ENCODE measurements at regions not wholly inside any gene's neighbourhood (a gene's known extent, or its start where the extent isn't known, plus 50 kb on each side); places are given as distances from the start of the nearest gene placed in this dataset.
A peak's percentile ranks its signal among the peaks of the same experiment; 100 is the strongest.
"Not testable (repeated sequence)": the region's sequence is repeated elsewhere in the genome, so short reads cannot be mapped to it uniquely, and the experiment has no call there.

- no peak for DNase-seq (ENCODE audit: low read depth in 2 of 2)
These were observed 82.9 kb downstream of the ZNF737 start for GRCh38 chr19:20482721-20483120.

- DNase-seq (ENCODE audit: low read depth in 2 of 2): no peak
These were observed 83.8 kb downstream of the ZNF737 start for GRCh38 chr19:20481736-20482135.

GRCh38 chr19:20479483-20479882 lies 86.1 kb downstream of the ZNF737 start:
- DNase-seq (ENCODE audit: low read depth in 2 of 2): no peak

DNA sequence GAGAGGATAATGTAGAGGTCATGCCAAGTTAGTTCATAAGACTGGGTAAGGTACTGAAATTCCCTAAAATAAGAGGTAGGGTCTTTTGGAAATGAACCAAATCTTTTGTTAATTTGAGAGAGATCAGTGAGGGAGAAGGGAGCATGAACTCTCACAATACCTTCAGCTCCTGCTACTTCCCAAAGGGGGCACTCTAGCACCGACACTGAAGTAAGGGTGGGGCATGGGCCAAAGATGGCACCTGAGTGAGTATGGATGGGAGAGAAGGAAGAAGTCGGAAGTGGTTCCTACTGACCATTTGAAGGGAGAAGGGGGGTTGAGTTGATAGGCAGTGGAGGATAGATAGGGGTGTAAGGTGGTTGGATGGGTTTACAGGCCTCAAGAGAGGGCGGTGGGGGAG lies 86.6 kb downstream of the ZNF737 start:
- DNase-seq (ENCODE audit: low read depth in 2 of 2): no peak

DNA sequence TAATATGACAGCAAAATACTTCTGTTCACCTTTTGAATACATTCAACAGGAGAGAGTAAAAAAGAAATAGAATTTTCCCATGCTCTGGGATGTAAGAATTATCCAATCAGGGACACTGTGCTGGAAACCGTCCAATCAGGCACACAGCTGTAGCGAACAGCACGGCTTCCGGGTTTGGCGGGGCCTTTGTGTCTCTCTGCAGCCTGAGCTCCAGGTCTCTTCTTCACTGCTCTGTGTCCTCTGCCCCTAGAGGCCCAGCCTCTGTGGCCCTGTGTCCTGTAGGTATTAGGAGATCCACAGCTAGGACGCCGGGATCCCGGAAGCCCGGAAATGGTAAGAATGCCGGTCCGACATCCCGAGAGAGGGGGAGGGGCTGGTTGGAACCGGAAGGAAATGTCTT lies 92.7 kb downstream of the ZNF737 start:
- DNase-seq (ENCODE audit: low read depth in 2 of 2): no peak

GRCh38 chr19:20471431-20471830 lies 94.2 kb downstream of the ZNF737 start:
- DNase-seq (ENCODE audit: low read depth in 2 of 2): no peak

- DNase-seq (ENCODE audit: low read depth in 2 of 2): no peak
These were observed 95.0 kb downstream of the ZNF737 start for GRCh38 chr19:20470345-20471135.

- not testable (repeated sequence) for DNase-seq (ENCODE audit: low read depth in 2 of 2)
These were observed 99.0 kb downstream of the ZNF737 start for GRCh38 chr19:20466638-20466990.

DNA sequence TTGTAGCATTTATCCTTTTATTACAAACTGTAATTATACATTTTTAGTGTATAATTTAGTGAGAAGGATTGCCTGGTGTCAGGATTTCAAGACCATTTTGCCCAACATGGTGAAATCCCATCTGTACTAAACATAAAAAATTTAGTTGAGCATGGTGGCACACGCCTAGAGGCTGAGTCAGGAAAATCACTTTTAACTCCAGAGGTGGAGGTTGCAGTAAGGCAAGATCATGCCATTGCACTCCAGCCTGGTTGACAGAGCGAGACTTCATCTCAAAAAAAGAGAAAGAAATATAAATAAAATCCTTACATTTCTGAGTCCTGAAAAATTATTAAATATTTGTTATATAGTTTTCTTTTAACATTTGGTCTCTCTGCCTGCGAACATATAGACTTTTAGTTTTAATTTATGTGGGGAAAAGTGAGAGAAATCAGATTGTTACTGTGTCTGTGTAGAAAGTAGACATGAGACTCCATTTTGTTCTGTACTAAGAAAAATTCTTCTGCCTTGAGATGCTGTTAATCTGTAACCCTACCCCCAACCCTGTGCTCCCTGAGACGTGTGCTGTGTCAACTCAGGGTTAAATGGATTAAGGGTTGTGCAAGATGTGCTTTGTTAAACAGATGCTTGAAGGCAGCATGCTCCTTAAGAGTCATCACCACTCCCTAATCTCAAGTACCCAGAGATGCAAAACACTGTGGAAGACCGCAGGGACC lies 99.5 kb downstream of the ZNF737 start:
- not testable (repeated sequence) for DNase-seq (ENCODE audit: low read depth in 2 of 2)

DNA sequence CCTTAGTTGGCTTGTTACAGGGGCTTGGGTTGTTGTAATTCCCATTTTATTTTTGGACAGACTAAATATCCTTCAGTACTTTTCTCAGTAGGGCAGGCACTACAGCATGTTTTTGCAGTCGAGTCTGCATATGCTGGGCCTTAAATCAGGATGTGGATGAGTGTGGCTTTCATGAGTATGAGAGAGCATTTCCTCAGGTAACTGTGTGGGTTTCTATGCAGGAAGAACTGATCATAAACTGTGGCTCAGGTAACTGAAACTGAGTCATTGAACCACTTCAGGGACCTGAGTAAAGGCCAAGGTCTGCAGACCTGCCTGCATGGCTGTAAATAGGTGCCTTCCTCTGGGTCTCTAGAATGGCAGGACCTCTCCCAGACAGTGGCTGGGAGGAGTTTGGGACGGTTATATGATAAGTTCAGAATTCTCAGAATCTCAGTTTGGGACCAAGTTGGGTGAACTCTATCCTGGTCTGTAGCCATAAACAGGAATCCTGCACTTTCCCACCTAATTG lies 112.1 kb downstream of the ZNF737 start:
- no peak for DNase-seq (ENCODE audit: low read depth in 2 of 2)

DNA sequence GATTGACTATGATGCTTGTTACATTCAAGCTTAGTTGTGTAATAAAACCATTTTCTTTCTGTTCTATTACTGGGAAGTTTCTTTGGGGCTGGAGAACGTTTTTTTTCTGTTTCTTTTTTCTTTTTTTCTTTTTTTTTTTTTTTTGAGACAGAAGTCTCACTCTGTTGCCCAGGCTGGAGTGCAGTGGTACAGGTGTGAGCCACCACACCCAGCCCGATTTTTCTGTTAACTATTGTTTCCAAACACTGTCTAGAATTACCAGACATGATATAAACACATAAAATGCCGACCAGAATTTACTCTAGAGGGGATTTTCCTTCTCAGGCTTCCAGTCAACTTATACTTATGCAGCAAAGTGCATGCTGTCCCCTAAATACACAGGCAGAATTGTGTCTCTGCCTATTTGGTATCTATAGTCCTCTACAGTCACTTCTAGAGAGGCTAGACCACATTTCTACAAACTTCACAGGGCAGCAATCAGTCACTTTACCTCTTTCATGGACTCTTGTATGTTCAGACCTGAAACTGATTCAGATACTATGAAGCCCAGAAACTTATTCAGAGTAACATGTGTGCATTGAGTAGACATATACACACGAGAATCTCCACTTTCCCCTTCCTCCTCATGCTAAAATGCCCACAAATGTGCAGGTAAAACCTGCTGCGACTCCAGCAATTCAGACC lies 121.2 kb downstream of the ZNF737 start:
- no peak for DNase-seq (ENCODE audit: low read depth in 2 of 2)

- not testable (repeated sequence) for DNase-seq (ENCODE audit: low read depth in 2 of 2)
These were observed 133.2 kb downstream of the ZNF737 start for GRCh38 chr19:20432266-20432842.

- DNase-seq (ENCODE audit: low read depth in 2 of 2): no peak
These were observed 133.8 kb downstream of the ZNF737 start for GRCh38 chr19:20431826-20432225.

- peak; percentile 6 for DNase-seq (ENCODE audit: low read depth in 2 of 2)
These were observed 142.0 kb downstream of the ZNF737 start for GRCh38 chr19:20423381-20424197.

DNA sequence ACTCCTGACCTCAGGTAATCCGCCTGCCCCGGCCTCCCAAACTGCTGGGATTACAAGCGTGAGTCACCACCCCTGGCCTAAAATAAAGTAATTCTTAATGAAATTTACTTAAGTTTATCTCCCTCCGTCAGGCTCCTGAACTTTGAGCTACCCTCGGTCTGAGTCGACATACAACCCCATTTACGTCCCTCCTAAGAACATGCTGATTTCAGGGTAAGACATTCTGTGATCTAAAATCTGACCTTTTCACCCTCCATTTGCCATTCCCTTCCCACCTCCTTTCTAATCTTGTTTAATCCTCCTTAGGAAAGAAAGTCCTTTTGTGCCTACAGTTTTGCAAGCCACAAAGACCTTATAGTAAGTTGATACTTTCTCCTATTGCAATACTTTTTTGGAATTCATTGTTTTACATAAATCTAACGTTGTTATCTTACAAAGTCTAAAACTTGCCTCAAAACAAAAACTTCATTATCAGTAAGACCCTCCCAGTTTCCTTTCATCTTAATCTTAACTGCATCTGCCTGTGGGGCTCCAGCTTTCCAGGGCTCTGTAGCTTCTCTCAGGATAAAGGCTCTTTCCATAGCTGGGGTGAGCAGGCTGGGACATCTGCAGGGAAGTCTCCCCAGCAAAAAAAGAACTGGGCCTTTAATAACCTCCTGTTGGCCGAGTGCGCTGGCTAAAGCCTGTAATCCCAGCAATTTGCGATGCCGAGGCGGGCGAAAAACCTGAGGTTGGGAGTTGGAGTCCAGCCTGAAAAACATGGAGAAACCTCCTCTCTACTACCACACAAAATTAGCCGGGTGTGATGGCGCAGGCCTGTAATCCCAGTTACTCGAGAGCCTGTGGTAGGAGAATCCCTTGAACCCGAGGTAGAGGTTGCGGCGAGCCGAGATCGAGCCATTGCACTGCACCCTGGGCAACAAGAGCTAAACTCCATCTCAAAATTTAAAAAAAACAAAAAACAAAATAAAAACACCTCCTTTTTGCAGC lies 143.1 kb downstream of the ZNF737 start:
- no peak for DNase-seq (ENCODE audit: low read depth in 2 of 2)

DNA sequence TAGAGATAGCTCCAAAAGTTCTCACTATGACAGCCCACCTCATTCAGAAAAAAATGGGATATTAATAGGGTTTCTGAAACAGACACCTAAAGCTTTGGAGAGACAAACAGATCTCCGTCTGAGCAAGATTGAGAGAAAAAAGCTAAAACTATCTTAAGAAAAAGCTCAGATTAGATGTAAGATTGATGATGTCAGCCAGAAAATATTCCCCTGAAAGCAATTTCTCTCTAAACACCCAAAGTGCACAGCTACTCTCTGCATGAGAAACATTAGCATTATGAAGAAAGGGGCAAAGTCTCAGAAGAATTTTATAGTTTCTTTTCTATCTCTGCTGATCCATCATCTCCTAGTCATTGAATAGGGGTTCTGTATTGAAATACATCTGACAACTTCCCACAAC lies 148.9 kb downstream of the ZNF737 start:
- DNase-seq (ENCODE audit: low read depth in 2 of 2): no peak

DNA sequence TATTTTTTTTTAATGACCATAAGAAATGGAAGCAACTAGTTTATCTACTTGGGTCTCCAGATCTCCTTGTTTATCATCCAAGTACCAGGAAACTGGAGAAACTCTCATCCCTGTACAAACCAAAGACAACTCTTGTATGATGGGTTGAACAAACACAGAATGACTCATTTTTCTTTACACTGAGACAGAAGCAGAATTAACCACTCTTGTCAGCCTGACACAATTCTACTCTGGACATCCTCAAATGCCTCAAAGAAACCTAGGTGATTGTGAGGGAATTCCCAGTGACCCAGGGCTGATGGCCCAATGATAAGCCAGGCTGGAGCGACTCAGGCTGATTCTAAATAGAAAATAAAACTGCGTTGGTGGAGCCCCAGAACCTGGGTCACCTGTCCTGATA lies 151.5 kb downstream of the ZNF737 start:
- no peak for DNase-seq (ENCODE audit: low read depth in 2 of 2)

- no peak for DNase-seq (ENCODE audit: low read depth in 2 of 2)
These were observed 151.9 kb downstream of the ZNF737 start for GRCh38 chr19:20413705-20414104.

- DNase-seq (ENCODE audit: low read depth in 2 of 2): no peak
These were observed 152.7 kb downstream of the ZNF737 start for GRCh38 chr19:20412846-20413245.

DNA sequence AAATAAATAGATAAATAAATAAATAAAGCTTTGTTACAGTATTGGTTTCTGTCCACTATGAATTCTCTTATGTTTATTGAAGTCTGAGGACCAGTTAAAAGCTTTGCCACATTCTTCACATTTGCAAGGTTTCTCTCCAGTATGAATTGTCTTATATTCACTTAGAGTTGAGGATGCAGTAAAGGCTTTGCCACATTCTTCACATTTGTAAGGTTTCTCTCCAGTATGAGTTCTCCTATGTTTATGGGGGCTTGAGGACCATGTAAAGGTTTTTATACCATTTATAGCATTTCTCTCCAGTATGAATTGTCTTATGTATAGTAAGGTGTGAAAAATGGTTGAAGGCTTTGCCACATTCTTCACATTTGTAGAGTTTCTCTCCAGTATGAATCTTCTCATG lies 168.3 kb downstream of the ZNF737 start:
- no peak for DNase-seq (ENCODE audit: low read depth in 2 of 2)

All from stimulated activated CD4-positive, alpha-beta T cell treated with anti-CD3 and anti-CD28 coated beads, Interleukin-4, amount 100 ng/mL, for 48 hours (primary cell).